Loucy (cell line): ENCODE measurements at regions not wholly inside any gene's neighbourhood (a gene's known extent, or its start where the extent isn't known, plus 50 kb on each side); places are given as distances from the start of the nearest gene placed in this dataset.

Source experiments
- CTCF ChIP-seq: fragments of 200-600 bp; sonication (generic); conservative IDR thresholded peaks from 2 replicates; pipeline ENCODE4 v1.5.1; 2014; ENCODE audit warnings: mild to moderate bottlenecking, antibody characterized with exemption, low read length
- EZH2phosphoT487 ChIP-seq: fragments of 200-600 bp; IDR thresholded peaks from 2 replicates; pipeline ENCODE4 v1.6.1; 2018; ENCODE audit warnings: antibody characterized with exemption, mild to moderate bottlenecking, moderate library complexity, borderline replicate concordance

- no peak for TF ChIP-seq CTCF
- no peak for TF ChIP-seq EZH2phosphoT487
Measured at GRCh38 chr6:93829009-93829408, 409.6 kb upstream of the EPHA7 start.
